ENCODE measurements at regions not wholly inside any gene's neighbourhood (a gene's known extent, or its start where the extent isn't known, plus 50 kb on each side); places are given as distances from the start of the nearest gene placed in this dataset.

DNA sequence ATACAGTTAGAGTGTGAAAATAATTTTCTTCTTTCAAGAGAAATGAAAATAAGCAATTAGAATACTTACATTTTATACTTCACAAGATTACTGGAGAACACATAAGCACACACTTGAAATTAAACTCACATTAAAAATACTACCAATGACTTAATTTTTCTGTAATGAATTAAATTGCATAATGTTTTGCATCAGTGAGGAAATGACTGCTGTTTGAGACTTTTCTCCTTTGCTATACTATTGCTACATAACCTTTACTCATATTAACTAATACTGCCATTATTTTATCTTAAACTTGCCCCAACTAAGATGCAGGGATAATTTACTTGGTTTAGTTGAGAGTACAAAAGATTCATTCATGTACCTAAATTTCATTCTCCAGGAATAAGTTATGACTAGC is 590.9 kb downstream of the ARAP2 start:
- TF ChIP-seq EP300 (IDR thresholded peaks at IDR 0.05) (no peak), POLR2A (IDR thresholded peaks at IDR 0.05) (no peak)
- TF ChIP-seq, protein P1, sequence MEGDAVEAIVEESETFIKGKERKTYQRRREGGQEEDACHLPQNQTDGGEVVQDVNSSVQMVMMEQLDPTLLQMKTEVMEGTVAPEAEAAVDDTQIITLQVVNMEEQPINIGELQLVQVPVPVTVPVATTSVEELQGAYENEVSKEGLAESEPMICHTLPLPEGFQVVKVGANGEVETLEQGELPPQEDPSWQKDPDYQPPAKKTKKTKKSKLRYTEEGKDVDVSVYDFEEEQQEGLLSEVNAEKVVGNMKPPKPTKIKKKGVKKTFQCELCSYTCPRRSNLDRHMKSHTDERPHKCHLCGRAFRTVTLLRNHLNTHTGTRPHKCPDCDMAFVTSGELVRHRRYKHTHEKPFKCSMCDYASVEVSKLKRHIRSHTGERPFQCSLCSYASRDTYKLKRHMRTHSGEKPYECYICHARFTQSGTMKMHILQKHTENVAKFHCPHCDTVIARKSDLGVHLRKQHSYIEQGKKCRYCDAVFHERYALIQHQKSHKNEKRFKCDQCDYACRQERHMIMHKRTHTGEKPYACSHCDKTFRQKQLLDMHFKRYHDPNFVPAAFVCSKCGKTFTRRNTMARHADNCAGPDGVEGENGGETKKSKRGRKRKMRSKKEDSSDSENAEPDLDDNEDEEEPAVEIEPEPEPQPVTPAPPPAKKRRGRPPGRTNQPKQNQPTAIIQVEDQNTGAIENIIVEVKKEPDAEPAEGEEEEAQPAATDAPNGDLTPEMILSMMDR (IDR thresholded peaks at IDR 0.05) = no peak
- no peaks in the 10 kb centered on the region for H3K27me3 ChIP-seq
- no peak for DNase-seq (ENCODE audit: low spot score in 2 of 2)
- no peak overlapping the region for H3K4me3 ChIP-seq
- no peaks in the 10 kb centered on the region for H3K4me1 ChIP-seq
- no peaks in the 10 kb centered on the region for H3K36me3 ChIP-seq
- H3K27ac ChIP-seq = no peak overlapping the region
- no peaks in the 10 kb centered on the region for H3K9me3 ChIP-seq

DNA sequence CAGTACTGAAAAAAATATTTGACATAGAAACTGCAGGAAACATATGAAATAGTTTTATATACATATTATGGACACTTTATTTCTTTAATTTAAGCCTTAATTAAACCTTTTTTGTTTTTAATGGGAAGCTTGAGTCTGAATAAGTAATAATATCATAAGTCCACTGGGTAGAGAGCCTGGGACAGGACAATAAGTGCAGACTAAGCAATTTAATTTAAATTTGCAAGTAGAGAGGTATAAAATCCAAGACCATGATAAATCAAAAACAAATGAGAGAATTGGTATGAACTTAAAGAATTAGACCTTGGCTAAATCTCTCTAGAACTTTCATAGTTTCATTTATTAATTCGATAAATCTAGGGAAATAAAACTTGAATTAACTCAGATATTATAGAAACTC is 571.2 kb downstream of the ARAP2 start:
- no peaks in the 10 kb centered on the region for H3K4me1 ChIP-seq
- 86 to 91% methylated on average over 1 of the region's 1 CpG for WGBS, 2 donors
- no peak overlapping the region for H3K4me3 ChIP-seq
- no peaks in the 10 kb centered on the region for H3K36me3 ChIP-seq
- DNase-seq (ENCODE audit: low spot score in 2 of 2) = no peak
- H3K9me3 ChIP-seq = no peaks in the 10 kb centered on the region
- no peak overlapping the region for H3K27ac ChIP-seq
- H3K27me3 ChIP-seq = no peaks in the 10 kb centered on the region
- TF ChIP-seq EP300 (IDR thresholded peaks at IDR 0.05) (no peak), POLR2A (IDR thresholded peaks at IDR 0.05) (no peak)
- TF ChIP-seq, protein P1 (IDR thresholded peaks at IDR 0.05) = no peak

DNA sequence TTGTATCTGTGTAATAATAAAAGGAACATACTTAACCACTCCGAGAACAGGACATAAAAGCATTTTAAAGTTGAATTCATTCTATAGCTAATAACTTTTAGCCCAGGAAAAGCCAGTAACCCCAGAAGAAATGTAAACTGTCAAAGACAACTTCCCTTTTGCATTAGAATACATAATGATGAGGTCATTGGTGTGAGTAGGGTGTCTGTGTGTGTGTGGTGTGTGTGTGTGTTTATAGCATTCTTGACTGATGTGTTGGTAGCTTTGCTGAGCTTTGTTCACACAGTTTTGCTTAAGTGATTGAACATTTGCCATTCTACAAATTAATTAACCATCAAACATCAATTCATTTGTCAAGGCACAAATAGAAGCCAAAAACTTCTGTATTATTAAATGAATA is 559.6 kb downstream of the ARAP2 start:
- no peak for TF ChIP-seq EP300 (IDR thresholded peaks at IDR 0.05)
- no peak for TF ChIP-seq POLR2A (IDR thresholded peaks at IDR 0.05)
- TF ChIP-seq, protein P1 (IDR thresholded peaks at IDR 0.05) = no peak
- Histone ChIP-seq H3K36me3 (no peaks in the 10 kb centered on the region), H3K27ac (no peak overlapping the region)

DNA sequence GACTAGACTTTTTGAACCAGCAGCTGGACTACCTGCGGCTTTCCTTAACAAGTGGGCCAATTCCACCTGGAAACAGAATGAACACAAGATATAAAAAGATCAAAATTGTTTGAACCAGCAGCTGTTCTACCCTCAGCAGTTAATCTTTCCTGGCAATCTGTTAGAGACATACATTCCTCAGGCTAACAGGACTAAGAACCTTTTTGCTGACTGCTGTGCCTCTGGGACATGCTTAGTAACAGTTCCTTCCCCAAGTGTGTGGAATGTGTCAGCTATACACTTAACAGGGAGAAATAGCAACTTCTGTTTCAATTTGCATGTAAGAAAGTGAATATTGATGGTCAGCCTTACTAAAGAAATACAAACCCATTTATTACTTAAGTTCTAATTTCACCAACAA is 554.4 kb downstream of the ARAP2 start:
- Histone ChIP-seq H3K9me3 (no peaks in the 10 kb centered on the region), H3K4me1 (peaks cover 0 to 9% (median 4%) of the 10 kb centered on the region in 4 donors), H3K27me3 (no peaks in the 10 kb centered on the region), H3K4me3 (no peak overlapping the region), H3K36me3 (no peaks in the 10 kb centered on the region), H3K27ac (no peak overlapping the region)
- WGBS, 2 donors = 18 to 22% methylated on average over 1 of the region's 1 CpG
- TF ChIP-seq EP300 (IDR thresholded peaks at IDR 0.05) (no peak), POLR2A (IDR thresholded peaks at IDR 0.05) (no peak)
- TF ChIP-seq, protein P1 (IDR thresholded peaks at IDR 0.05) = no peak
- no peak for DNase-seq (ENCODE audit: low spot score in 2 of 2)

More for the DNA sequence above, 559.6 kb downstream of the ARAP2 start:
- Histone ChIP-seq H3K4me3 (no peak overlapping the region), H3K9me3 (peaks cover 0 to 9% (median 0%) of the 10 kb centered on the region in 4 donors), H3K4me1 (peaks cover 0 to 4% (median 1%) of the 10 kb centered on the region in 4 donors), H3K27me3 (no peaks in the 10 kb centered on the region)
- 72 to 79% methylated on average over 1 of the region's 1 CpG for WGBS, 2 donors
- DNase-seq (ENCODE audit: low spot score in 2 of 2) = no peak

DNA sequence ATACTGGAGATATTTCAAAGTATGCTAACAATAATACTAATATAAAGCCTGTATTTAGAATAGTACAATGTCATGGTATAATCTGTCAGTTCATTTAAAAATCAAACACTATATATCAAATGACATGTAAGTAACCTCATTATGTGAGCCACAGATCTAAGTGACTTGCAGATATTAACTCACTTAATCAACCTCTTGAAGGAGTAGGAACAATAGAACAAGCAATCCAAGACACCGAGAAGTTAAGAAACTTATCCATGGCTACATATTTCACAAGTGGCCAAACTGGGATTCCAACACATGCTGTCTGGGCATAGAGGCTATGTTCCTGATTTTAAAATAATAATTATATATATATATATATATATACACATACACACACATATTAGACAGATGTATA is 554.0 kb downstream of the ARAP2 start:
- Histone ChIP-seq H3K27ac (no peak overlapping the region), H3K4me3 (no peak overlapping the region), H3K4me1 (peaks cover 0 to 9% (median 4%) of the 10 kb centered on the region in 4 donors), H3K27me3 (no peaks in the 10 kb centered on the region), H3K36me3 (no peaks in the 10 kb centered on the region), H3K9me3 (no peaks in the 10 kb centered on the region)
- no peak for DNase-seq (ENCODE audit: low spot score in 2 of 2)
- 70 to 74% methylated on average over 1 of the region's 1 CpG for WGBS, 2 donors
- TF ChIP-seq, protein P1 (IDR thresholded peaks at IDR 0.05) = no peak
- TF ChIP-seq EP300 (IDR thresholded peaks at IDR 0.05) (no peak), POLR2A (IDR thresholded peaks at IDR 0.05) (no peak)
